ENCODE measurements at regions not wholly inside any gene's neighbourhood (a gene's known extent, or its start where the extent isn't known, plus 50 kb on each side); places are given as distances from the start of the nearest gene placed in this dataset.

GRCh38 chr10:10870523-10871241 is 147.0 kb upstream of the CELF2 start:
- TF ChIP-seq EZH2phosphoT487 (IDR thresholded peaks at IDR 0.05; ENCODE audit: insufficient read depth, low read depth) (no peak), EZH2 (IDR thresholded peaks at IDR 0.05; ENCODE audit: insufficient read depth, poor library complexity, severe bottlenecking) (no peak)
